ENCODE measurements at regions not wholly inside any gene's neighbourhood (a gene's known extent, or its start where the extent isn't known, plus 50 kb on each side); places are given as distances from the start of the nearest gene placed in this dataset.

GRCh38 chr10:59124187-59124586 is 52.3 kb upstream of the PHYHIPL start:
- no peak for TF ChIP-seq CTCF (IDR thresholded peaks at IDR 0.05; ENCODE audit: low read depth, low read length)
- no peak for DNase-seq (ENCODE audit: extremely low read depth, low read depth)

GRCh38 chr10:59125666-59126065 is 50.8 kb upstream of the PHYHIPL start:
- DNase-seq (ENCODE audit: extremely low read depth, low read depth) = no peak
- no peak for TF ChIP-seq CTCF (IDR thresholded peaks at IDR 0.05; ENCODE audit: low read depth, low read length)

- no peak for DNase-seq (ENCODE audit: extremely low read depth, low read depth)
- TF ChIP-seq CTCF (IDR thresholded peaks at IDR 0.05; ENCODE audit: low read depth, low read length) = no peak
Observed at GRCh38 chr10:59126261-59126660, 50.2 kb upstream of the PHYHIPL start.
